ENCODE measurements at regions not wholly inside any gene's neighbourhood (a gene's known extent, or its start where the extent isn't known, plus 50 kb on each side); places are given as distances from the start of the nearest gene placed in this dataset.

GRCh38 chr20:30168025-30168799, 1089.3 kb upstream of the DEFB115 start:
- no peak for TF ChIP-seq CTCF (IDR thresholded peaks at IDR 0.05 in 8 of 11, conservative IDR thresholded peaks at IDR 0.05 in 3 of 11)
- no peak for TF ChIP-seq POLR2A (IDR thresholded peaks at IDR 0.05)

All from spleen (tissue), 7 donors.